T47D (cell line): ENCODE measurements at regions not wholly inside any gene's neighbourhood (a gene's known extent, or its start where the extent isn't known, plus 50 kb on each side); places are given as distances from the start of the nearest gene placed in this dataset.

Experiments
- DNase-seq, 2 experiments: peaks; one replicate each; pipeline versions ENCODE4 v3.0.0 to v3.0.0-alpha.2; 2011 to 2012; ENCODE audit warnings: low read depth in 1 of 2, low spot score in 1 of 2
- JUND ChIP-seq: IDR thresholded peaks from 2 replicates; pipeline ENCODE4 v1.6.1; 2012; ENCODE audit warnings: low read depth
- in situ Hi-C: cut with HindIII; loops from 2 replicates; pipeline ENCODE4 v1.10.0; 2016; ENCODE audit warnings: low sequenced_read_pairs, low pct_unique_long_range_greater_than_20kb

DNA sequence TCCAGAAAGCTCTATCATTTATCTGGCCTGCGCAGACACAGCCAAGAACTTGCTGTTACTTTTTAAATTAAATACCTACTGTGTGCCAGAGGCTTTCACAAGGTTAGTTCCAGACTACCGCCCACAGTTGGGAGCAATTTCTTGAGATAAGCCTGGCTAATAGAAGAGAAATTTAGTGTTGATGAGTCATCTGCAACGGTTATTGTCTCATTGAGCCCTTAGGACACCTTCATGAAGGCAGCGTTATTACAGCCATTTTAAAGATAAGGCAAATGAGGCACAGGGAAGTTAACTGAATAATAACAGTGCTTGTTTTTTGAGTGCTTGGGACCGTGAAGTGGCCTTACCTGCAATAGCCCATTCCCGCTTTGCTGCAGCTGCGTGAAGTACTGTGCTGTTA, 292.9 kb upstream of the MSX2 start:
- in situ Hi-C loops = no loop called here
- no peak for DNase-seq
- no peak for TF ChIP-seq JUND

DNA sequence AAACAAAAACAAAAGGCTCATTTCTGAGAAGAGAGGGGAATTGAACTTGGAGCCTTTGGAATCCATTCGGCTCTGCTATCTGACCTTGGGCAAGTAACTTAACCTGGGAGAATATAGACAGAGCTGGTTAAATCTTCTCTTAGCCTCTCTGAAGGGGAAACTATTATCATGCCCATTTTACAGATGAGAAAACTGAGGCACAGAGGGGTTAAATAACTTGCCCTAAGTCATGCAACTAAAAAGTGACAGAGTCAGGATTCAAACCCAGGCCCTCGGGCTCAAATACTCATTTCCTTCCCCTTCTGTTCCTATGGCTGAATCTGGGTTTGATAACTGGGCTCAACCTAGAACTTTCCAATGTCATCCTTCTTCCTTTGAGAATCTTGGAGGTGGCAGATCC, 291.3 kb upstream of the MSX2 start:
- no peak for DNase-seq
- in situ Hi-C loops = no loop called here
- TF ChIP-seq JUND = no peak

DNA sequence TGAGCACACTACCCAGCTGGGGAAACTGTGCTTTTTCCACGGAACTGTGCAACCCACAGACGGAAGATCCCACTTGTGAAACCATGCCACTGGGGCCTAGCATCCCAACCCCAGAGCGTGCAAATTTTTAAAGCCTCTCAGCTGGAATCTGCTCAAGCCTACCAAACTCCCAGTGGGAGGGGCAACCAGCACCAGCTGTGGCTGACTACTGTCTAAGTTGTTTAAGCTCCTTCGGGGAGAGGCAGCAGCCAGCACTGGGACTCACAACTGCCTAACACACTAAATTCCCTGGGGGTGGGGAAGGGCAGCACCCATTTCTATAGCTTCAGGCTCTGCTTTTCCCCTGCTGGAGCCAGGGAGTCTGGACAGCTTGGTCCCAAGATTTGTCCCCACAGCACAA, 287.6 kb upstream of the MSX2 start:
- in situ Hi-C loops = no loop called here
- no peak for TF ChIP-seq JUND

GRCh38 chr5:174444479-174445188, 279.7 kb upstream of the MSX2 start:
- TF ChIP-seq JUND = no peak

More for the DNA sequence above, 287.6 kb upstream of the MSX2 start:
- no peak for DNase-seq

GRCh38 chr5:174446446-174446845, 277.9 kb upstream of the MSX2 start:
- no peak for DNase-seq
- TF ChIP-seq JUND = no peak
- in situ Hi-C loops = no loop called here

More at GRCh38 chr5:174444479-174445188, 279.7 kb upstream of the MSX2 start:
- in situ Hi-C loops = no loop called here
- no peak for DNase-seq

DNA sequence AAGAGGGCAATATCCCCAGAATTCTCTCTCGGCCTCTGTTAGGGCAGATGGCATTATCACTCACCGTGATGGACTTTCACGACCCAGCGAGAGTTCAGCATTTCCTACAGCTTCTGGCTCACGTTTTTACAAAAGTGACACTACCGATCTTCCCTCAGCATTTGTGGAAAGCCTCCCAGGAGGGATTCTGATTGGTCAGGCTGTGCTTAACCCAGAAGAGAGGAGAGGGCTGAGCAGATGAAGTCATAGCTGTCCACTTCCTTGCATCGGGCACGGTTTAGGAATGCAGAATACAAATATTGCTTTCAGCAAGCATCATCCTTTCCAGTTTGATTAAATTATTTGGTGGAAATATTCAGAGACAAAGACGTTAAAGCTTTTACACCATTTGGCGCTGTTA, 277.4 kb upstream of the MSX2 start:
- in situ Hi-C loops = no loop called here
- DNase-seq = no peak
- no peak for TF ChIP-seq JUND

GRCh38 chr5:174448041-174448440, 276.3 kb upstream of the MSX2 start:
- in situ Hi-C loops = no loop called here
- DNase-seq = no peak
- TF ChIP-seq JUND = no peak

GRCh38 chr5:174448662-174449061, 275.7 kb upstream of the MSX2 start:
- no peak for TF ChIP-seq JUND
- in situ Hi-C loops = no loop called here
- DNase-seq = no peak

GRCh38 chr5:174453690-174454089, 270.7 kb upstream of the MSX2 start:
- peak in 1 of 2 experiments; percentile 55 for DNase-seq
- no peak for TF ChIP-seq JUND

GRCh38 chr5:174454464-174454863, 269.9 kb upstream of the MSX2 start:
- DNase-seq = no peak
- in situ Hi-C loops = no loop called here
- no peak for TF ChIP-seq JUND

More at GRCh38 chr5:174453690-174454089, 270.7 kb upstream of the MSX2 start:
- in situ Hi-C loops = no loop called here

GRCh38 chr5:174454890-174455289, 269.5 kb upstream of the MSX2 start:
- DNase-seq = no peak
- in situ Hi-C loops = no loop called here
- no peak for TF ChIP-seq JUND

- in situ Hi-C loops = no loop called here
- no peak for TF ChIP-seq JUND
- DNase-seq = no peak
These were observed 269.1 kb upstream of the MSX2 start for GRCh38 chr5:174455301-174455700.

DNA sequence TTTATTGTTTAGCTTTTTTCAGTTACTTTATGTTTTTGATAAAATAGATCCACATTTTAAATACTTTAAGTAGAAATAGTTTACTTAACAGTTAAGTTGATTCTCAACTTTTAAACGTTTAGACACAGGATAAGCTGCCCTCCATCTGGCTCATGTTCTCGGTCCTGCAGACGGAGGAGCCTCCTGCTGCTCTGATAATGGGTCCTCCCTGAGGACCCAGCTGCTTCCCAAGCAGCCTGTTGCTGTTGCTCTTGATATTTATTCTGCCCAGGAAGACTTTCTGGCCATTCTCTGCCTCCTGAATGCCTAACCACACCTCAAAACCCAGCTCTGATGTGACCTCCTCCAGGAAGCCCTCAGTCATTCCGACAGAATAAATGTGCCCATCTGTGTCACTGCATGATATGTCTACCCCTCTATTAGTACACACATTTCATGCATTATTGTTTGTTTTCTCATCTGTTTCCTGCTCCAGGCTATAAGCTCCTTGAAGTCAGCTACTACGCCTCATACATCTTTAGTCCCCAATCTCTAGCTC, 267.2 kb upstream of the MSX2 start:
- in situ Hi-C loops = no loop called here
- no peak for DNase-seq
- no peak for TF ChIP-seq JUND

- no peak for TF ChIP-seq JUND
- no peak for DNase-seq
- in situ Hi-C loops = no loop called here
These were observed 265.2 kb upstream of the MSX2 start for GRCh38 chr5:174459071-174459702.
